ENCODE measurements at regions not wholly inside any gene's neighbourhood (a gene's known extent, or its start where the extent isn't known, plus 50 kb on each side); places are given as distances from the start of the nearest gene placed in this dataset.

- H3K4me1 ChIP-seq (ENCODE audit: insufficient read depth, low read length, severe bottlenecking) = no peaks in the 10 kb centered on the region
- H3K9ac ChIP-seq (ENCODE audit: low read length) = no peak overlapping the region
- no peaks in the 10 kb centered on the region for H3K27me3 ChIP-seq (ENCODE audit: insufficient read depth, low read length)
- H3K4me3 ChIP-seq (ENCODE audit: low read depth, low read length, poor library complexity, severe bottlenecking) = no peak overlapping the region
- H3K9me2 ChIP-seq (ENCODE audit: low read depth, low read length) = no peaks in the 10 kb centered on the region
- TF ChIP-seq EZH2 (IDR thresholded peaks at IDR 0.05; ENCODE audit: borderline replicate concordance, low read length) (no peak), CTCF (IDR thresholded peaks at IDR 0.05; ENCODE audit: low read length) (no peak)
- no peaks in the 10 kb centered on the region for H4K20me1 ChIP-seq (ENCODE audit: insufficient read depth, low read length)
- H2AFZ ChIP-seq (ENCODE audit: low read length) = no peak overlapping the region
- H3K9me3 ChIP-seq (ENCODE audit: low read length) = no peaks in the 10 kb centered on the region
- H3K4me2 ChIP-seq (ENCODE audit: low read length) = no peak overlapping the region
- H3K27ac ChIP-seq (ENCODE audit: low read depth, low read length, poor library complexity, severe bottlenecking) = no peak overlapping the region
- no peaks in the 10 kb centered on the region for H3F3A ChIP-seq (ENCODE audit: insufficient read depth, low read length)
- no peaks in the 10 kb centered on the region for H3K36me3 ChIP-seq (ENCODE audit: insufficient read depth, low read length)
- no peaks in the 10 kb centered on the region for H3K79me2 ChIP-seq (ENCODE audit: insufficient read depth, low read length)
These were observed 309.3 kb upstream of the LRRTM4 start for GRCh38 chr2:77831471-77831870.

- H3K27ac ChIP-seq (ENCODE audit: low read depth, low read length, poor library complexity, severe bottlenecking) = no peak overlapping the region
- H3K4me2 ChIP-seq (ENCODE audit: low read length) = no peak overlapping the region
- H3F3A ChIP-seq (ENCODE audit: insufficient read depth, low read length) = no peaks in the 10 kb centered on the region
- no peaks in the 10 kb centered on the region for H3K79me2 ChIP-seq (ENCODE audit: insufficient read depth, low read length)
- no peaks in the 10 kb centered on the region for H3K9me3 ChIP-seq (ENCODE audit: low read length)
- H4K20me1 ChIP-seq (ENCODE audit: insufficient read depth, low read length) = no peaks in the 10 kb centered on the region
- no peak overlapping the region for H3K9ac ChIP-seq (ENCODE audit: low read length)
- H3K27me3 ChIP-seq (ENCODE audit: insufficient read depth, low read length) = no peaks in the 10 kb centered on the region
- H3K9me2 ChIP-seq (ENCODE audit: low read depth, low read length) = no peaks in the 10 kb centered on the region
- no peaks in the 10 kb centered on the region for H3K4me1 ChIP-seq (ENCODE audit: insufficient read depth, low read length, severe bottlenecking)
- no peak overlapping the region for H3K4me3 ChIP-seq (ENCODE audit: low read depth, low read length, poor library complexity, severe bottlenecking)
- H3K36me3 ChIP-seq (ENCODE audit: insufficient read depth, low read length) = no peaks in the 10 kb centered on the region
- no peak overlapping the region for H2AFZ ChIP-seq (ENCODE audit: low read length)
- TF ChIP-seq CTCF (IDR thresholded peaks at IDR 0.05; ENCODE audit: low read length) = no peak
- TF ChIP-seq EZH2 (IDR thresholded peaks at IDR 0.05; ENCODE audit: borderline replicate concordance, low read length) = no peak
These were observed 309.7 kb upstream of the LRRTM4 start for GRCh38 chr2:77831898-77832297.

GRCh38 chr2:77834360-77835002 is 312.3 kb upstream of the LRRTM4 start:
- no peak overlapping the region for H3K4me3 ChIP-seq (ENCODE audit: low read depth, low read length, poor library complexity, severe bottlenecking)
- H2AFZ ChIP-seq (ENCODE audit: low read length) = no peak overlapping the region
- no peaks in the 10 kb centered on the region for H3K79me2 ChIP-seq (ENCODE audit: insufficient read depth, low read length)
- H3K27me3 ChIP-seq (ENCODE audit: insufficient read depth, low read length) = no peaks in the 10 kb centered on the region
- no peak overlapping the region for H3K4me2 ChIP-seq (ENCODE audit: low read length)
- no peak overlapping the region for H3K9ac ChIP-seq (ENCODE audit: low read length)
- TF ChIP-seq CTCF (IDR thresholded peaks at IDR 0.05; ENCODE audit: low read length) = no peak
- no peak for TF ChIP-seq EZH2 (IDR thresholded peaks at IDR 0.05; ENCODE audit: borderline replicate concordance, low read length)
- H3K36me3 ChIP-seq (ENCODE audit: insufficient read depth, low read length) = no peaks in the 10 kb centered on the region
- no peaks in the 10 kb centered on the region for H3K4me1 ChIP-seq (ENCODE audit: insufficient read depth, low read length, severe bottlenecking)
- H4K20me1 ChIP-seq (ENCODE audit: insufficient read depth, low read length) = no peaks in the 10 kb centered on the region
- H3K9me3 ChIP-seq (ENCODE audit: low read length) = no peaks in the 10 kb centered on the region
- H3F3A ChIP-seq (ENCODE audit: insufficient read depth, low read length) = no peaks in the 10 kb centered on the region
- H3K27ac ChIP-seq (ENCODE audit: low read depth, low read length, poor library complexity, severe bottlenecking) = no peak overlapping the region
- H3K9me2 ChIP-seq (ENCODE audit: low read depth, low read length) = no peaks in the 10 kb centered on the region

Measured in OCI-LY1 (cell line).